ENCODE measurements at regions not wholly inside any gene's neighbourhood (a gene's known extent, or its start where the extent isn't known, plus 50 kb on each side); places are given as distances from the start of the nearest gene placed in this dataset.

DNA sequence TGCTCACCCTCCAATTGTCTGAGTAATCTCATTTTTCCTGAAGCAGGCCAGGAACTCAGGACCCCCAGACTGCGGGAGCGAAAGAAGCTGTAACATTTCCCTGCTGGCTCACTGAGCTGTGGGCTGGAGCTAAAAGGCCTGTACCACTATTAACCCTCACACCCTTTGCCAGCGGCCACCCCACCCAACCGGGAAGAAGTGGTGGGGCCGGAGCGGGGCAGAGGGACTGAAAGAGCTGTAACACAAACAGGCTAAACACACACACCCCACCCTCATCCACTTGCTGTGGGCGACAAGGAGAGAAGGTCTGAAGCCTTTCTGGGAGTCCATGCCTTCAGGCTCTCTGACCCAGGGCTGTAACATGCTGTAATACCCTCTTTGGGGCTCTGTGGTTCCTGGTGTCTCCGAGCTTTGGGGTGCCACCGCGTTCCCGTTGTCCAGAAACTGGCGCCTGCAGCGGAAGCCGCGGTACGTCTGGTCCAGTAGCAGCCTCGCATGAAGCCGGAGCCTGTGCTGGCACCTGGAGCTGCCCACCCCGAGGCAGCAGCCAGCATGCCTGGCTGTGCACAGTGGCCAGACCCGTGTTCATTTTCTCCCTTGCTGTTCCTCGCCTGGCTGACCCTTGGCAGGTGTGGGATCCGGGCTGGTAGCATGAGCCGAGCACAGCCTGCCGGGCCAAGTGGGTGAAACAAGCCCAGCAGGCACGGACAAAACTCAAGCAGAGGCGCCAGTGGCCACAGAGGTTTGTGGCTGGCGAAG, 345.5 kb upstream of the MGAT4C start:
- TF ChIP-seq TAF1 (IDR thresholded peaks at IDR 0.05; ENCODE audit: low read depth, low read length) (no peak), POLR2A (IDR thresholded peaks at IDR 0.05; ENCODE audit: low read depth, low read length) (no peak)

All from GM12891 (cell line).